Uterus (tissue), 2 donors: ENCODE measurements at regions not wholly inside any gene's neighbourhood (a gene's known extent, or its start where the extent isn't known, plus 50 kb on each side); places are given as distances from the start of the nearest gene placed in this dataset.

Experiments
- CTCF ChIP-seq, 4 experiments: fragments of 200-600 bp in 2 of 4; fragments of 450-650 bp in 2 of 4; sonication (generic) in 2 of 4; IDR thresholded peaks; one replicate each; pipeline ENCODE4 v1.5.1; 2016 to 2019; ENCODE audit warnings: antibody characterized with exemption in 4 of 4, mild to moderate bottlenecking in 2 of 4, moderate library complexity in 1 of 4
- POLR2A ChIP-seq, 2 donors: fragments of 450-650 bp; IDR thresholded peaks; one replicate each; pipeline ENCODE4 v1.6.1; 2016; ENCODE audit warnings: antibody characterized with exemption in 2 of 2, mild to moderate bottlenecking in 1 of 2, moderate library complexity in 1 of 2

- TF ChIP-seq CTCF (IDR thresholded peaks at IDR 0.05), result no peak
- TF ChIP-seq POLR2A (IDR thresholded peaks at IDR 0.05), result no peak
Measured at GRCh38 chr10:94230134-94230785, 132.5 kb downstream of the NOC3L start.
